MM.1S (cell line): ENCODE measurements at regions not wholly inside any gene's neighbourhood (a gene's known extent, or its start where the extent isn't known, plus 50 kb on each side); places are given as distances from the start of the nearest gene placed in this dataset.

ENCODE experiments used
- DNase-seq: peaks from one replicate; pipeline ENCODE4 v3.0.0-alpha.2; 2015
- H2AFZ ChIP-seq: fragments of 300-600 bp; sonication (generic); 2 replicates; pipeline ENCODE4 v1.6.0; 2016; ENCODE audit warnings: antibody characterized with exemption, low read length
- H3F3A ChIP-seq: fragments of 300-600 bp; sonication (generic); 2 replicates; pipeline ENCODE4 v1.6.1; 2016; ENCODE audit warnings: mild to moderate bottlenecking, antibody characterized with exemption, low read length, moderate library complexity, mixed read lengths; ENCODE audit not compliant: insufficient read depth
- H3K27ac ChIP-seq: fragments of 300-600 bp; sonication (generic); 2 replicates; pipeline ENCODE4 v1.5.1; 2016; ENCODE audit warnings: mild to moderate bottlenecking, low read length
- H3K27me3 ChIP-seq: fragments of 300-600 bp; sonication (generic); replicated peaks from 2 replicates; pipeline ENCODE4 v1.6.0; 2016; ENCODE audit warnings: low read length; ENCODE audit not compliant: insufficient read depth
- H3K36me3 ChIP-seq: fragments of 300-600 bp; sonication (generic); replicated peaks from 2 replicates; pipeline ENCODE4 v1.6.1; 2016; ENCODE audit warnings: mild to moderate bottlenecking, low read length, mixed read lengths; ENCODE audit not compliant: insufficient read depth
- H3K4me1 ChIP-seq: fragments of 300-600 bp; sonication (generic); 2 replicates; pipeline ENCODE4 v1.6.1; 2016; ENCODE audit warnings: low read length, mixed read lengths
- H3K4me2 ChIP-seq: fragments of 300-600 bp; sonication (generic); 2 replicates; pipeline ENCODE4 v1.6.0; 2016; ENCODE audit warnings: low read depth, low read length
- H3K4me3 ChIP-seq: fragments of 300-600 bp; sonication (generic); 2 replicates; pipeline ENCODE4 v1.5.1; 2016; ENCODE audit warnings: low read length, mixed read lengths
- H3K79me2 ChIP-seq: fragments of 300-600 bp; sonication (generic); 2 replicates; pipeline ENCODE4 v1.6.1; 2016; ENCODE audit warnings: mixed run types, low read length, mixed read lengths
- H3K9ac ChIP-seq: fragments of 300-600 bp; sonication (generic); 2 replicates; pipeline ENCODE4 v1.6.1; 2016; ENCODE audit warnings: low read length, mixed read lengths
- H3K9me2 ChIP-seq: fragments of 300-600 bp; sonication (generic); replicated peaks from 2 replicates; pipeline ENCODE4 v1.6.1; 2016; ENCODE audit warnings: mild to moderate bottlenecking, low read length, mixed read lengths; ENCODE audit not compliant: insufficient read depth
- H3K9me3 ChIP-seq: fragments of 300-600 bp; sonication (generic); replicated peaks from 2 replicates; pipeline ENCODE4 v1.6.1; 2016; ENCODE audit warnings: mild to moderate bottlenecking, low read length, mixed read lengths; ENCODE audit not compliant: insufficient read depth
- H4K20me1 ChIP-seq: fragments of 300-600 bp; sonication (generic); 2 replicates; pipeline ENCODE4 v1.6.1; 2016; ENCODE audit warnings: mild to moderate bottlenecking, low read length, moderate library complexity, mixed read lengths; ENCODE audit not compliant: insufficient read depth
- EZH2 ChIP-seq: fragments of 300-600 bp; sonication (generic); optimal IDR thresholded peaks from 2 replicates; pipeline ENCODE3; 2017; ENCODE audit warnings: low read depth, mild to moderate bottlenecking, antibody characterized with exemption, low read length, mixed read lengths
- EZH2phosphoT487 ChIP-seq: fragments of 300-600 bp; sonication (generic); IDR thresholded peaks from 2 replicates; pipeline ENCODE4 v1.6.1; 2018; ENCODE audit warnings: antibody characterized with exemption, low read length
- TF ChIP-seq, protein P1 (sequence below): fragments of 300-600 bp; sonication (generic); IDR thresholded peaks from 2 replicates; pipeline ENCODE4 v1.5.1; 2016; ENCODE audit warnings: antibody characterized with exemption, low read length, mixed read lengths

DNA sequence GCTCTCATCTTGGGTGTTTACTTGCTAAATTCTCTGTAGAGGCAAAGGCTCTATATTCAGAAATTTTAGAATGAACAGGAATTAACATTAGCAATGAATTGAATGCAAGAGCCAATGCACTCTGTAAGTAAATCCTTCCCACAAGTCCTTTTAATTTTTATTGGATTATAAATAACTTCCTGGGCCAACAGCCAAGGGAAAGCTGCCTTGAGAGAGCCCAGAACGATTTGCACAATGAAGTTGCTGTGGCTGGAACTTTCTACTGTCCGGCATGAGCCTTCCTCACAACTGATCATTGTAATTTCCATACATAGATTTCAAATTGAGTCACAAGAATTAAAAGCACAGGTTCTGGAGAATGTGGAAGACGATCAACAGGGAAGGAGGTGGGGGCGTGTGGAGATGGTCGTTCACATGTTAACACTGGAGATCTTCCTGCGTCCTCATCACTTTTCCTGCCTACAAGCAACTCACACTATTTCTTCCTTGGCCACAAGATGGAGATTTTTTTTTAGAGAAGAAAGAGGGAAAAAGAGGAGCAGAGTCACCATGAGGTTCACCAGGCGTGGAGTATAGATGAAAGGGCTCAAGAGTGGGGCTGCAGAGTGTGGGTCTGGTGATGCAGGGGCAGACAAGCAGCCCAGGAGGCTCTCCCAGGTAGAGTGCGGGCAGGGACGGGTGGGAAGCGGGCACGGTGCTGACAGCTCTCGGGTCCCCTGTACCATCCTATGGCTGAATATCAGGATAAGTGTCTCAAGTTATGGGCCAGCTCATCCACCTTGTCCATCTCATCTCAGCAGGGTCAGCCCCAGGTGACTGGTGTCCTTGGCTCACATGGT is 110.7 kb downstream of the SOX1 start:
- no peak overlapping the region for H3K4me3 ChIP-seq
- no peak overlapping the region for H2AFZ ChIP-seq
- H3K79me2 ChIP-seq = no peaks in the 10 kb centered on the region
- no peaks in the 10 kb centered on the region for H3K9me3 ChIP-seq
- H3K9me2 ChIP-seq = no peaks in the 10 kb centered on the region
- H3K27ac ChIP-seq = no peak overlapping the region
- TF ChIP-seq EZH2phosphoT487 (no peak), EZH2 (no peak)
- TF ChIP-seq, protein P1, sequence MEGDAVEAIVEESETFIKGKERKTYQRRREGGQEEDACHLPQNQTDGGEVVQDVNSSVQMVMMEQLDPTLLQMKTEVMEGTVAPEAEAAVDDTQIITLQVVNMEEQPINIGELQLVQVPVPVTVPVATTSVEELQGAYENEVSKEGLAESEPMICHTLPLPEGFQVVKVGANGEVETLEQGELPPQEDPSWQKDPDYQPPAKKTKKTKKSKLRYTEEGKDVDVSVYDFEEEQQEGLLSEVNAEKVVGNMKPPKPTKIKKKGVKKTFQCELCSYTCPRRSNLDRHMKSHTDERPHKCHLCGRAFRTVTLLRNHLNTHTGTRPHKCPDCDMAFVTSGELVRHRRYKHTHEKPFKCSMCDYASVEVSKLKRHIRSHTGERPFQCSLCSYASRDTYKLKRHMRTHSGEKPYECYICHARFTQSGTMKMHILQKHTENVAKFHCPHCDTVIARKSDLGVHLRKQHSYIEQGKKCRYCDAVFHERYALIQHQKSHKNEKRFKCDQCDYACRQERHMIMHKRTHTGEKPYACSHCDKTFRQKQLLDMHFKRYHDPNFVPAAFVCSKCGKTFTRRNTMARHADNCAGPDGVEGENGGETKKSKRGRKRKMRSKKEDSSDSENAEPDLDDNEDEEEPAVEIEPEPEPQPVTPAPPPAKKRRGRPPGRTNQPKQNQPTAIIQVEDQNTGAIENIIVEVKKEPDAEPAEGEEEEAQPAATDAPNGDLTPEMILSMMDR = no peak
- H3K4me2 ChIP-seq = no peak overlapping the region
- no peaks in the 10 kb centered on the region for H3F3A ChIP-seq
- H3K9ac ChIP-seq = no peak overlapping the region
- H3K27me3 ChIP-seq = peaks cover 56% of the 10 kb centered on the region
- no peak for DNase-seq
- no peaks in the 10 kb centered on the region for H3K4me1 ChIP-seq
- H3K36me3 ChIP-seq = no peaks in the 10 kb centered on the region
- no peaks in the 10 kb centered on the region for H4K20me1 ChIP-seq

DNA sequence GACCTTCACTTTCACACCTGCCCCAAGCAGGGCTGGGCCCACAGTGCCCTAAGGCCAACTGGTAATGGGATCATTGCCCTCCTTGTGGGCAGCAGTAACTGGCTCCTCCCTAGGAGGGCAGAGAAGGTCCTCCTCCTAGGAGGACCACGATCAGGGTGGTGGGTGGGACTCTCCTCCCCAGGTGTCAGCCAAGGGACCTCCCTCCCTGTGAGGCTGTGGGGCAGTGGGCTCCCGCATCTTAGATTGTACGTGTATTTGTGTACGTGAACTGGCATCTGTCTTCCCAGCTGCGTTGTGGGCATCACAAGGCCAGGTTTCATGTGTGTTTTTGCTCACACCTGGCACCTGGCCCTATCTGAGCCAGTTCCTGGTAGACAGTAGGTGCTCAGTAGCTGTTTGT is 111.8 kb downstream of the SOX1 start:
- Histone ChIP-seq H3K4me2 (no peak overlapping the region), H3K36me3 (no peaks in the 10 kb centered on the region), H4K20me1 (no peaks in the 10 kb centered on the region), H3K9ac (no peak overlapping the region), H3K79me2 (no peaks in the 10 kb centered on the region), H3K27me3 (peaks cover 45% of the 10 kb centered on the region), H3K9me3 (no peaks in the 10 kb centered on the region), H3K4me3 (no peak overlapping the region), H3K9me2 (no peaks in the 10 kb centered on the region), H3K4me1 (no peaks in the 10 kb centered on the region), H3K27ac (no peak overlapping the region), H2AFZ (no peak overlapping the region), H3F3A (no peaks in the 10 kb centered on the region)
- no peak for DNase-seq
- TF ChIP-seq EZH2 = no peak
- TF ChIP-seq, protein P1 = no peak
- no peak for TF ChIP-seq EZH2phosphoT487

DNA sequence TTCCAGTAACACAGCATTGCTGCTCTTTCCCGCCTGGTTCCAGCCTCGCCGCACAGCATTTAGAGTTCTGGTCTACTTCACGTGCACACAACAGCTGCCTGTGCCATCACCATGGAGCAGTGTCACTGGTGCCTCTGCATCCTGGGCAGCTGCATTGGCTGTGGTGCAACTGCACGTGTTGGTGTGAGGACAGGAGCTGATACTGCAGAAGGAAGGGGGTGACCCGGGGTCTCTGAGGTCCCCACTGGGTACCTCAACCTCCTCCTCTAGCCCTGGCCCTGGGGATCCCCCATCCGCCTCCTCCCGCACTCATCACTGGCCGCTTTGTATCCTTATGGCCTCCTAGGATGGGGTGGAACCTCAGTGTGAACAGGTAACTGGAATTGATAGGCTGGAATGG is 112.5 kb downstream of the SOX1 start:
- Histone ChIP-seq H3F3A (no peaks in the 10 kb centered on the region), H4K20me1 (no peaks in the 10 kb centered on the region), H3K79me2 (no peaks in the 10 kb centered on the region), H3K9me2 (no peaks in the 10 kb centered on the region), H3K9me3 (no peaks in the 10 kb centered on the region), H2AFZ (no peak overlapping the region), H3K4me2 (no peak overlapping the region), H3K4me3 (no peak overlapping the region), H3K4me1 (no peaks in the 10 kb centered on the region), H3K36me3 (no peaks in the 10 kb centered on the region), H3K9ac (no peak overlapping the region), H3K27me3 (peaks cover 39% of the 10 kb centered on the region; the same call in 1 of the 2 replicates), H3K27ac (no peak overlapping the region)
- no peak for DNase-seq
- TF ChIP-seq EZH2phosphoT487 = no peak
- TF ChIP-seq, protein P1 = no peak
